ENCODE measurements at regions not wholly inside any gene's neighbourhood (a gene's known extent, or its start where the extent isn't known, plus 50 kb on each side); places are given as distances from the start of the nearest gene placed in this dataset.
"Not testable (repeated sequence)": the region's sequence is repeated elsewhere in the genome, so short reads cannot be mapped to it uniquely, and the experiment has no call there.

DNA sequence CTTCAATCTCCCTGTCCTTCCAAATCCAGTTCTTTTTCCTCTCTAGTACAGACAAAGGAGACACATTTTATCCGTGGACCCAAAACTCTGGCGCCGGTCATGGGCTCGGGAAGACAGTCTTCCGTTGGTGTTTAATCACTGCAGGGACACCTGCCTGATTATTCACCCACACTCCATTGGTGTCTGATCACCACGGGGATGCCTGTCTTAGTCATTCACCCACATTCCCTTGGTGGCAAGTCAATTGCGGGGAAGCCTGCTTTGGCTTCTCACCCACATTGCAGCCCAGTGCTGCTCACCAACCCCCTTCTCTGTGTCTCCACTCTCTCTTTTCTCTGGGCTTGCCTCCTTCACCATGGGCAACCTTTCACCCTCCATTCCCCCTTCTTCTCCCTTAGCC lies 266.7 kb upstream of the REG3G start:
- not testable (repeated sequence) for TF ChIP-seq RARB (CRISPR knock-in tag; IDR thresholded peaks at IDR 0.05); ARNTL (CRISPR knock-in tag; IDR thresholded peaks at IDR 0.05; ENCODE audit: borderline replicate concordance, low read depth); OSR1 (CRISPR knock-in tag; IDR thresholded peaks at IDR 0.05); ZNF565 (CRISPR knock-in tag; conservative IDR thresholded peaks at IDR 0.05; ENCODE audit: low read depth); GLIS3 (CRISPR knock-in tag; IDR thresholded peaks at IDR 0.05); SNAI2 (CRISPR knock-in tag; IDR thresholded peaks at IDR 0.05); ZNF70 (CRISPR knock-in tag; IDR thresholded peaks at IDR 0.05)
- TF ChIP-seq, protein P1, sequence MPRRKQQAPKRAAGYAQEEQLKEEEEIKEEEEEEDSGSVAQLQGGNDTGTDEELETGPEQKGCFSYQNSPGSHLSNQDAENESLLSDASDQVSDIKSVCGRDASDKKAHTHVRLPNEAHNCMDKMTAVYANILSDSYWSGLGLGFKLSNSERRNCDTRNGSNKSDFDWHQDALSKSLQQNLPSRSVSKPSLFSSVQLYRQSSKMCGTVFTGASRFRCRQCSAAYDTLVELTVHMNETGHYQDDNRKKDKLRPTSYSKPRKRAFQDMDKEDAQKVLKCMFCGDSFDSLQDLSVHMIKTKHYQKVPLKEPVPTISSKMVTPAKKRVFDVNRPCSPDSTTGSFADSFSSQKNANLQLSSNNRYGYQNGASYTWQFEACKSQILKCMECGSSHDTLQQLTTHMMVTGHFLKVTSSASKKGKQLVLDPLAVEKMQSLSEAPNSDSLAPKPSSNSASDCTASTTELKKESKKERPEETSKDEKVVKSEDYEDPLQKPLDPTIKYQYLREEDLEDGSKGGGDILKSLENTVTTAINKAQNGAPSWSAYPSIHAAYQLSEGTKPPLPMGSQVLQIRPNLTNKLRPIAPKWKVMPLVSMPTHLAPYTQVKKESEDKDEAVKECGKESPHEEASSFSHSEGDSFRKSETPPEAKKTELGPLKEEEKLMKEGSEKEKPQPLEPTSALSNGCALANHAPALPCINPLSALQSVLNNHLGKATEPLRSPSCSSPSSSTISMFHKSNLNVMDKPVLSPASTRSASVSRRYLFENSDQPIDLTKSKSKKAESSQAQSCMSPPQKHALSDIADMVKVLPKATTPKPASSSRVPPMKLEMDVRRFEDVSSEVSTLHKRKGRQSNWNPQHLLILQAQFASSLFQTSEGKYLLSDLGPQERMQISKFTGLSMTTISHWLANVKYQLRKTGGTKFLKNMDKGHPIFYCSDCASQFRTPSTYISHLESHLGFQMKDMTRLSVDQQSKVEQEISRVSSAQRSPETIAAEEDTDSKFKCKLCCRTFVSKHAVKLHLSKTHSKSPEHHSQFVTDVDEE (CRISPR knock-in tag; IDR thresholded peaks at IDR 0.05), result not testable (repeated sequence)

Data from SK-N-SH treated with all-trans-retinoic acid at 6 μM for 48 hours (cell line).